WI38 (cell line): ENCODE measurements at regions not wholly inside any gene's neighbourhood (a gene's known extent, or its start where the extent isn't known, plus 50 kb on each side); places are given as distances from the start of the nearest gene placed in this dataset.

Experiments
- H3K4me3 ChIP-seq: 2 replicates; pipeline ENCODE4 v1.5.1; 2011; ENCODE audit warnings: low read depth, mild to moderate bottlenecking, control low read depth, low read length
- CTCF ChIP-seq: IDR thresholded peaks from 2 replicates; pipeline ENCODE4 v1.5.1; 2012; ENCODE audit warnings: low read depth, mild to moderate bottlenecking, control low read depth, low read length

DNA sequence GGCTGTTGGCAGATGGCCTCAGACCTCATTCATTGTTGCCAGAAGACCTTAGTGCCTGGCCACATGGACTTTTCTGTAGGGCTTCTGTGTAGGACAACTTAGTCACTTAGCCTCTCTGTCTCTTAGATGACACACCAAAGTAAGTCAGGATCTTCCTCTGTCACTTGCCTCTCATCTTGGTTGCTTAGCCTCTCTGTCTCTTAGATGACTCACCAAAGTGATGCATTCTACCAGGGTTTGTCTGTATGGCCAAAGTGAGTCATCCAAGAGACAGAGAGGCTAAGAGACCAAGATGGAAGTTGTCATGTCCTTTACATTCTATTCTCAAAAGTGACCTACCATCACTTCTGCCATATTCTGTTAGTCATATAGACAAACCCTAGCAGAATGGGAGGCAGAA is 255.9 kb upstream of the DEFB112 start:
- TF ChIP-seq CTCF = no peak
- H3K4me3 ChIP-seq = no peak overlapping the region

- no peak for TF ChIP-seq CTCF
- H3K4me3 ChIP-seq = no peak overlapping the region
Observed at GRCh38 chr6:50318536-50318935, 268.8 kb upstream of the DEFB112 start.

DNA sequence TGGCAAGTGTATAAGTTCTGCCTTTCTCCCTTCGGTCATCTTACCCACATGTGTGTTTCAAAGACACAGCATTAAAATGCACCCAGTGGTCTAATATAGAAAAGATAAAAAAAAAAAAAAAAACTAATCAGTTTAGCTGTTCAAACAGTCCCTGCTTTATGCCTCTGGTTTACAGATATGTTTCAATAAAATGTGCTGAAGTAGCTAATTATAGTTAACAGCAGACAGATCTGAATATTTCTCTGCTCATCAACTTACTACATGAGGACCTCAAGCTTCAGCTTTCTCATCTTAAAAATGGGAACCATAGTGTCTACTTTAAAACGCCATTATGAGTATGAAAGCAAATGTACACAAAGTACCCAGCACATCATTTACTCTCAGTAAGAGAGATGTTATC is 280.6 kb upstream of the DEFB112 start:
- H3K4me3 ChIP-seq = no peak overlapping the region
- no peak for TF ChIP-seq CTCF

- TF ChIP-seq CTCF = no peak
- no peak overlapping the region for H3K4me3 ChIP-seq
Observed at GRCh38 chr6:50330963-50331362, 281.2 kb upstream of the DEFB112 start.

GRCh38 chr6:50333696-50334095 is 284.0 kb upstream of the DEFB112 start:
- H3K4me3 ChIP-seq = no peak overlapping the region
- TF ChIP-seq CTCF = no peak

GRCh38 chr6:50337532-50338122 is 287.9 kb upstream of the DEFB112 start:
- no peak overlapping the region for H3K4me3 ChIP-seq
- TF ChIP-seq CTCF = no peak

- H3K4me3 ChIP-seq = no peak overlapping the region
- no peak for TF ChIP-seq CTCF
Observed at GRCh38 chr6:50353603-50354002, 303.9 kb upstream of the DEFB112 start.
